ENCODE measurements at regions not wholly inside any gene's neighbourhood (a gene's known extent, or its start where the extent isn't known, plus 50 kb on each side); places are given as distances from the start of the nearest gene placed in this dataset.

GRCh38 chr12:3365463-3366411 lies 125.3 kb upstream of the PRMT8 start:
- H3K27me3 ChIP-seq (ENCODE audit: control insufficient read depth, insufficient read depth, low read length), result peaks cover 5% of the 10 kb centered on the region
- H3K27ac ChIP-seq (ENCODE audit: low read depth in 2 of 2, low read length in 2 of 2), result no peak overlapping the region
- H3K4me3 ChIP-seq (ENCODE audit: low read length in 3 of 3), result peak overlapping the region; percentile 28 to 40 (median 32)
- no peaks in the 10 kb centered on the region for H3K9me3 ChIP-seq (ENCODE audit: control insufficient read depth in 2 of 3, insufficient read depth in 1 of 3, low read length in 3 of 3)
- intact Hi-C loops (cut with DNase I), result no loop called here
- no peak for TF ChIP-seq CTCF (IDR thresholded peaks at IDR 0.05; ENCODE audit: borderline replicate concordance, extremely low read depth, insufficient read depth)
- DNase-seq (peak; percentile 41 to 77 (median 68)), FAIRE-seq (no peak)
- no peaks in the 10 kb centered on the region for H3K36me3 ChIP-seq (ENCODE audit: control insufficient read depth in 2 of 3, insufficient read depth in 3 of 3, low read length in 3 of 3)
- H3K9ac ChIP-seq (ENCODE audit: low read length in 3 of 3), result no peak overlapping the region
- H3K4me1 ChIP-seq (ENCODE audit: control insufficient read depth in 2 of 3, insufficient read depth in 2 of 3, low read depth in 1 of 3, low read length in 3 of 3), result peaks cover 0 to 11% (median 1%) of the 10 kb centered on the region in 3 donors

DNA sequence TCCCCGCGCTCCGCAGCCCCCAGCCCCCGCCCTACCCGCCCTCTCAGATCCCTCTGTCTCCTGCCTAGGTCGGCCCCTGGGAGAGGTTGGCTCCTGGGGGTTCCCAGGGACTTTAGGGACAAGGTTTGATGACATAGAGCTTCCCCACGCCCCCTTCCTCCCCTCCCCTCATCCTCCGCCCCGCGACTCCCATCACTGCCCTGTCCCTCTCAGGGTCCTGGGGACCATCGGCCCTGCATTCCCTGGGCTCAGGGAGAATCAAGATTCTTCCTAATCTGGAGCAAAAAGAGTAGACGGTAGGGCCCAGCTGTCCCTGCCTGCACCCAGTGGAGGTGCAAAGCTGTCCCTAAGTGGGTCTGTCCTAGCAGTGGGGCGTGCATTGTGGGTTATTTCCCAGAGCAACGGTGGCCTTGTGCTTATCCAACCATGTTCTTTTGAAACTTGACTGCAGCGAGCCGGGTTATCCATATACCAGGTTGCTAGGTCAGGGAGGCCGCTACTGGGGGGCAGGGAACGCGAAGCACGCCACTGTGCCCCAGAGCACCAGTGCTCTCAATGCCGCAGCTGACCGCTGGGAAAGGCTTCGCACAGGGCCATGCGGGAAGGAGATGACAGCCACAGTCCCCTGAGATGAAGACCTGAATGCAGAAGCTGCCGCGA lies 124.4 kb upstream of the PRMT8 start:
- Histone ChIP-seq H3K4me1 (ENCODE audit: control insufficient read depth in 2 of 3, insufficient read depth in 2 of 3, low read depth in 1 of 3, low read length in 3 of 3) (peaks cover 0 to 11% (median 5%) of the 10 kb centered on the region in 3 donors), H3K27ac (ENCODE audit: low read depth in 2 of 2, low read length in 2 of 2) (no peak overlapping the region), H3K9ac (ENCODE audit: low read length in 3 of 3) (no peak overlapping the region), H3K9me3 (ENCODE audit: control insufficient read depth in 2 of 3, insufficient read depth in 1 of 3, low read length in 3 of 3) (no peaks in the 10 kb centered on the region), H3K27me3 (ENCODE audit: control insufficient read depth, insufficient read depth, low read length) (peaks cover 5% of the 10 kb centered on the region), H3K4me3 (ENCODE audit: low read length in 3 of 3) (peak overlapping the region in 1 of 3 donors; percentile 32), H3K36me3 (ENCODE audit: control insufficient read depth in 2 of 3, insufficient read depth in 3 of 3, low read length in 3 of 3) (no peaks in the 10 kb centered on the region)
- DNase-seq (peak; percentile 46 to 75 (median 56)), FAIRE-seq (no peak)
- intact Hi-C loops (cut with DNase I), result no loop called here
- TF ChIP-seq CTCF (IDR thresholded peaks at IDR 0.05; ENCODE audit: borderline replicate concordance, extremely low read depth, insufficient read depth), result no peak

DNA sequence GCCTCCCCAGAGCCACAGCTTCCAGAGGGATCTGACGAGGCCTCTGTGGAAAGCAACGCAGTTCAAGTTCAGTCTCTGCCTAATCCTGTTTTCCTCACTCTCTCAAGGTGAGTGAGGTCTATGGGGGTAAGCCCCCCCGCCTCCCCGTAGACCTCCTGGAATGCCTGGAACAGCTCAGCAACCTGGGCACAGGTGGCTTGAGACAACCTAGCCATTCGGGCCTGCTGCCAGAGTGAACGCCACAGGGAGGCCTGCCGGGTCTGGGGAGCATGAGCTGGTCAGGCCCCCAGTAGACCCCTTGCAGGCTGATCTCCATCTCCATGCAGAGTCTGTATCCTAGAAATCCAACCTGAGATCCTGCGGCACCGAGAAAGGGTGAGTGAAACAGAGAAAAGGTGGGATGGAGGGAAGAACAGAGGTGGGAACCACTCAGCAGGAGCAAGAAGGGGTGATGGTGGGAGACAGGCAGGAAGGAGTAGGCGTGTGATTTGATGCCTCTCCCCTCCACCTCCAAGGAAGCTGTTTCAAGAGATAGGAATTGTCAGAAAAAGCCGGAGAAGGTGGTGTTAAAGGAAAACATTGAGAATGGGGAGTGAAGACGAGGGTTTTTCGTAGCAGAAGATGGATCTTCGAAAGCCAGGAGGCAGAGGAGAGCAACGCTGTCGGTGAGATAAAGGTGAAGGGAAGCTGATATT lies 123.1 kb upstream of the PRMT8 start:
- no peak for FAIRE-seq
- peaks cover 5% of the 10 kb centered on the region for H3K27me3 ChIP-seq (ENCODE audit: control insufficient read depth, insufficient read depth, low read length)
- H3K9me3 ChIP-seq (ENCODE audit: control insufficient read depth in 2 of 3, insufficient read depth in 1 of 3, low read length in 3 of 3), result no peaks in the 10 kb centered on the region
- peaks cover 0 to 11% (median 5%) of the 10 kb centered on the region in 3 donors for H3K4me1 ChIP-seq (ENCODE audit: control insufficient read depth in 2 of 3, insufficient read depth in 2 of 3, low read depth in 1 of 3, low read length in 3 of 3)
- no peak for DNase-seq
- no peaks in the 10 kb centered on the region for H3K36me3 ChIP-seq (ENCODE audit: control insufficient read depth in 2 of 3, insufficient read depth in 3 of 3, low read length in 3 of 3)
- H3K9ac ChIP-seq (ENCODE audit: low read length in 3 of 3), result no peak overlapping the region
- no peak for TF ChIP-seq CTCF (IDR thresholded peaks at IDR 0.05; ENCODE audit: borderline replicate concordance, extremely low read depth, insufficient read depth)
- intact Hi-C loops (cut with DNase I), result no loop called here
- no peak overlapping the region for H3K4me3 ChIP-seq (ENCODE audit: low read length in 3 of 3)
- no peak overlapping the region for H3K27ac ChIP-seq (ENCODE audit: low read depth in 2 of 2, low read length in 2 of 2)

Data from kidney (tissue), 13 donors.